Activated T-cell treated with anti-CD3 and anti-CD28 coated beads, Interleukin-2, amount 50 U/mL, for 72 hours (primary cell): ENCODE measurements at regions not wholly inside any gene's neighbourhood (a gene's known extent, or its start where the extent isn't known, plus 50 kb on each side); places are given as distances from the start of the nearest gene placed in this dataset.

Source experiments
- ATAC-seq, 2 donors: fragments of 150-1000 bp; cut with Tn5 transposase; replicated peaks in 1 of 2; 2 replicates each; pipeline ENCODE4 v1.10.0; 2021; ENCODE audit warnings: moderate library complexity in 2 of 2, mild to moderate bottlenecking in 1 of 2
- DNase-seq, 2 donors: peaks; one replicate each; pipeline ENCODE4 v3.0.0; 2021 to 2022; ENCODE audit warnings: mixed read lengths in 1 of 2
- H3K27ac Mint-ChIP-seq: one replicate; pipeline ENCODE4 v1.8.0; 2022; ENCODE audit warnings: mild to moderate bottlenecking, moderate library complexity, mixed read lengths
- H3K27me3 Mint-ChIP-seq: one replicate; pipeline ENCODE4 v1.8.0; 2022; ENCODE audit warnings: low read depth, mixed read lengths
- H3K36me3 Mint-ChIP-seq, 2 donors: one replicate each; pipeline ENCODE4 v1.8.0; 2022; ENCODE audit warnings: mixed read lengths in 2 of 2, mild to moderate bottlenecking in 1 of 2; ENCODE audit not compliant: insufficient read depth in 2 of 2
- H3K4me1 Mint-ChIP-seq: one replicate; pipeline ENCODE4 v1.8.0; 2022; ENCODE audit warnings: low read depth, mixed read lengths
- H3K4me3 Mint-ChIP-seq, 2 donors: one replicate each; pipeline ENCODE4 v1.8.0; 2022; ENCODE audit warnings: mild to moderate bottlenecking in 2 of 2, mixed read lengths in 2 of 2, moderate library complexity in 2 of 2
- H3K9me3 Mint-ChIP-seq, 2 donors: one replicate each; pipeline ENCODE4 v1.8.0; 2022; ENCODE audit warnings: mixed read lengths in 2 of 2

DNA sequence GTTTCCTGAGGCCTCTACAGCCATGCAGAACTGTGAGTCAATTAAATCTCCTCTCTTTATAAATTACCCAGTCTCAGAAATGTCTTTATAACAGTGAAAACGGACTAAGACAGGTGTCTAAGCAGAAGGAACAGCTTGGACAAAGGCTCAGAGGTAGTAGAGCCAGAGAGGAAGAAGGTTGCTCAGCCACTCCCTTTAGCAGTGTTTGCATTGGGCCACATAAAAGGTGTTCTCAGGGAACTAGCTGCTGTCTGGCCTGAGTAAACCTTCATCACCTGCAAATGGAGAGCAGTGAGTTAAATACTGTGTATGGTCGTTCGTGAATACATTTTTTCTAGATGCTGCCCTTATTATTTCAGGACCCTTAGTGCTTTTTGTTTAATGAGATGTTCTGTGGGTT lies 383.4 kb downstream of the EFNB2 start:
- no peaks in the 10 kb centered on the region for H3K4me1 Mint-ChIP-seq

DNA sequence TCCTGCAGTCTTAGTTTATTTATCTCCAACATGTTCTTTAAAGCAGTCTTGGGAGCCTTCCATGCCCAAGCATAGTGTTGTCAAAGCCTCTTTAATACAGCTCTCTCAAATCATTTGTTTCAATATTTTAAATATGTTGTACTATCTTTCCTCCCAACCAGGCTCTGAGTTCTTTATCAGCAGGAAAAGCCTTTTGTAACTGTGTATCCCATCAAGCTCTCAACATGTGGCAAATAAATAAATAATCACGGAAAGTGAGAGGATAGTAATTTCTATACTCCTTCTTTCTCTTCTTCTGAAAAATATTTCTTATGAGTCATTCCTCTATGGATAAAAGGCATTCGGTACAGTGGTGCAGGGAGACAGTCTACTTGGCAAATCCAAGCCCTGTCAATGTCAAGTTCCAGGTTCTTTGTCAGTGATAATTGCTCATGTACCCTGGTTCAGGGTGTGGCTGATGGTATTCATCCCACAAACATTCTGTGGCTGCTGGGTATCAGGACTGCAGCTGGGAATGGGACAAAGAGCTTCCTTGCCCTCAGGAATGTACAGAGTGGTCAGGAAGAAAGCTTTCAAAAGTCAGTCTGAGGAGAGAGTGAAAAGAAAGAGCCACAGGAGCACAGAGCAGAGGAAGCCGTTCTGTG lies 384.3 kb downstream of the EFNB2 start:
- Mint-ChIP-seq H3K27me3 (no peaks in the 10 kb centered on the region), H3K4me3 (no peak overlapping the region), H3K4me1 (no peaks in the 10 kb centered on the region), H3K36me3 (no peaks in the 10 kb centered on the region), H3K27ac (no peak overlapping the region), H3K9me3 (peaks cover 0 to 2% of the 10 kb centered on the region in 2 donors)
- no peak for DNase-seq
- no peak for ATAC-seq

More for the DNA sequence above, 383.4 kb downstream of the EFNB2 start:
- Mint-ChIP-seq H3K36me3 (no peaks in the 10 kb centered on the region), H3K4me3 (no peak overlapping the region), H3K27me3 (no peaks in the 10 kb centered on the region), H3K27ac (no peak overlapping the region), H3K9me3 (peaks cover 0 to 2% of the 10 kb centered on the region in 2 donors)
- DNase-seq (no peak), ATAC-seq (no peak)

DNA sequence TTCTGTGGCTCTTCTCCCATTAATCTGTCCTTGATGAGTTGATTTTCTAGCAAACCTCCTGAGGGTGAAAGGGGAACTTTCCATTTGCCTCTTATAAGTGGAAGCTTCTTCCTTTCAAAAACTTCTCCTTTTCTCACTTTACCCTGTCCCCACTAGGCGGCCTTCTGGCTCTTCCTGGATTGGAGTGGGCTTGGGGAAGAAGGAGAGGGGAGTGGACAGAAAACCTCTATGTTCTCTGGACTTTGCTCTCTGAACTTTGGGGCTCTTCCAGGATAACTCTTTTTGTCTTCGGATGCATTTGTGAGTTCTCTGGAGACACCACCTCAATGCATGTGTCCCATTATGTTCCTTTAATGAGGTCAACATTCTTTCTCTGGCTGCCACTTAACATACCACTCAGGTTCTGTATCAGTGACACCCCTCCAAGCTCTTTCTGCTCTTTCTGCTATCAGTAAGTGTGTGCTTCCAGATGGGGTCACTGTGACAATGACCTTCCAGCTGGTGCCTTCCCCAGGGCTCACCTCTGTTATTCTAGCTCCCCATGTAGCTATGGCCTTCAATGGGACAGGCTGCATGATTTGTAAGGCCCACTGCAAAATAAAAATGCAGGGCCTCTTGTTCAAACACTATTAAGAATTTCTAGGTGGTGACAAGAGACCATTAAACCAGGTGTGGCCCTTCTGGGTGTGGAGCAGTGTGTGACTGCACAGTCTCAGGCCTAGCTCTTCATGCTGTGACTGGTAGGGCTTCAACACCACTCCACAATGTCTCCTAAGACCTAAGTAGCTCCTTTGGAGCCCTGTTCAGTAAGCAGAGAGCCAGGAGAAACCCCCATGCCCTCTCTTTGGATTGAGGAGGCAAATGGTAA lies 389.2 kb downstream of the EFNB2 start:
- ATAC-seq, result no peak
- DNase-seq, result no peak
- Mint-ChIP-seq H3K4me1 (no peaks in the 10 kb centered on the region), H3K4me3 (no peak overlapping the region), H3K9me3 (no peaks in the 10 kb centered on the region), H3K27ac (no peak overlapping the region), H3K36me3 (no peaks in the 10 kb centered on the region), H3K27me3 (no peaks in the 10 kb centered on the region)

DNA sequence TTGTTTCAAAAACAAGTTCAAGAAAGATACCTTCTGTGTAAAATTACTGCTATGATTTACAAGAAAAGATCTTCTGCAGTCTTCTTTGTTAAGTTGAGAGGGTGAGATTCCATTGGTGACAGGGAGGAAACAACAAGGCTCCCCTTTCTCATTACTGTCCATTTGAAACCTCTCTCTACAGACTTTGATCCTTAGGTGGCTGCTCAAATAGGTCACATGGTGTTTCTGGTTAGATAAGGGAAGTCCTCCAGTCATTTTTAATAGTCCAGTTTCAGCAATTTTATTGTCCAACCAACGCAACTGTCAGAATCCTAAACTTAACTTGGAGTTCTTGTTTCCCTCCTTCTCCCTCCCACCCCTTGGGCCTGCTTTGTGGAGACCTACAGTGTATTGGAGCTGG lies 390.4 kb downstream of the EFNB2 start:
- H3K27ac Mint-ChIP-seq, result no peak overlapping the region
- no peak for ATAC-seq

DNA sequence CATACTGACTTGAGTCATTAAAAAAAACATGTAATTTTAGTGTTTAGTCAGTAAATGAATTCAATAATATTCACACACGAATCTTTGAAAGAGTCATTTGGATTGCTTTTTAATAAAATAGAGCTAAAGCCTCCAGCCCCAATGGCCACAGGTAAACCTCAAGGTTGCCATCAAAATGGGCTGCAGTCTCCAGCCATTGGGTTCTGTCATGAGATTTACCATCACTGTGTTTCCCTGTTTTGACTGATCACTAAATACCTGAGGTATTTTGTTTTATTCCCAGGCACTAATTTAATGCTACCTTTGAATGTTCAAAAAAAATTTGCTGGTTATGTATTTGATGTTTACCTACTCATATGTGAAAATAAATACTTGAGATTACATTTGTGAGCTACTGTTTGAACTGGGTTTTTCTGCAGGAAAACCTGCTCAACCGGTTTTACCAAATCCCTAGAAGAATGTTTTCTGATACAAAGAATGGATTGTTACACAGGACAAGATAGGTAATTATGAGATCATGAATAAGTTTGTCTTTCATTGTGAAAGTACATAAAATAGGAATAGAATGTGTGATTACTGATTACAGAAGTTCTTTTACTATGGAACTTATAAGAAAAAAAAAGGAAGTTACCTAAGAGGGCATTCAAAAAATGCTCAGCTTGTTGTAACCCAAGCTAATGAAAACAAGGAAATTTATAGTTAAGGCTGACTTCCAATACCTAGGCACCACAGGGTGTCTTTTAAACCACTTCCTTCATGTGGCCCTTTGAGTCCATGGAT lies 391.3 kb downstream of the EFNB2 start:
- DNase-seq (no peak), ATAC-seq (no peak)
- H3K4me3 Mint-ChIP-seq, result no peak overlapping the region
- no peaks in the 10 kb centered on the region for H3K9me3 Mint-ChIP-seq
- H3K4me1 Mint-ChIP-seq, result no peaks in the 10 kb centered on the region
- no peaks in the 10 kb centered on the region for H3K36me3 Mint-ChIP-seq
- no peak overlapping the region for H3K27ac Mint-ChIP-seq
- no peaks in the 10 kb centered on the region for H3K27me3 Mint-ChIP-seq

More for the DNA sequence above, 390.4 kb downstream of the EFNB2 start:
- Mint-ChIP-seq H3K4me1 (no peaks in the 10 kb centered on the region), H3K36me3 (no peaks in the 10 kb centered on the region), H3K27me3 (no peaks in the 10 kb centered on the region), H3K9me3 (no peaks in the 10 kb centered on the region), H3K4me3 (no peak overlapping the region)
- DNase-seq, result no peak

DNA sequence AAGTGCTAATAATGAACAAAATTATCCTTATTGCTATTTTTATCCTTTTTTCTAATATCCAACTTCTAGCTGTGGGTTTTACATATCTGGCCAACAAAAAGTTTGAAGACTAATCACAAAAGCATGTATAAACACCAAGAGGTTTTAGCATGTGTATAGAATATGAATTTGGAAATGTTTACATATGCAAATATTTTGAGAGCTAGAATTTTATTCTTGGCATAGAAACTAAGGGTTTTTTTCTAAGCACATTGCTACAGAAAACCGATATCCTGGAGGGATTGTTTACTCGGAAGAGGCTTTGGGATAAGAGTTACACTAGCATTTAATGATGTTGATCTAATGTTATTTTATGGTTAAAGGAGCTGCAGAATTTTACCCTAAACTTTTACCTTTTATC lies 392.1 kb downstream of the EFNB2 start:
- Mint-ChIP-seq H3K4me1 (no peaks in the 10 kb centered on the region), H3K27ac (no peak overlapping the region), H3K36me3 (no peaks in the 10 kb centered on the region), H3K9me3 (no peaks in the 10 kb centered on the region), H3K4me3 (no peak overlapping the region), H3K27me3 (no peaks in the 10 kb centered on the region)
- DNase-seq, result no peak
- no peak for ATAC-seq

DNA sequence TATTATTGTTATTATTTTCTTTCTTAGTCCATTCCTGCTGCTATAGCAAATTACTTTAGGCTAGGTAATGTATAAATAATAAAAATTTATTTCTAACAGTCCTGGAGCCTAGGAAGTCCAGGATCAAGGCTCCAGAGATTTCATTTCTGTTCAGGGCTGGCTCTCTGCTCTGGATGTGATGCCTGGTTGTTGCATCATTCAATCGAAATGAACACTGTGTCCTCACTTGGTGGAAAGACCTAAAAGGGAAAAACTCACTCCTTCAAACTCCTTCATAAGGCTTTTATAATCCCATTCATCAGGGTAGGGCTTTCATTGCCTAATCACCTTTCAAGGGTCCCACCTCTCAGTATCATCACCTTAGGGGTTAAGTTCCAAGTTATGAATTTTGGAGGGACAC lies 395.0 kb downstream of the EFNB2 start:
- Mint-ChIP-seq H3K27ac (no peak overlapping the region), H3K4me3 (no peak overlapping the region), H3K27me3 (no peaks in the 10 kb centered on the region), H3K36me3 (no peaks in the 10 kb centered on the region), H3K9me3 (no peaks in the 10 kb centered on the region), H3K4me1 (no peaks in the 10 kb centered on the region)
- no peak for DNase-seq
- no peak for ATAC-seq

DNA sequence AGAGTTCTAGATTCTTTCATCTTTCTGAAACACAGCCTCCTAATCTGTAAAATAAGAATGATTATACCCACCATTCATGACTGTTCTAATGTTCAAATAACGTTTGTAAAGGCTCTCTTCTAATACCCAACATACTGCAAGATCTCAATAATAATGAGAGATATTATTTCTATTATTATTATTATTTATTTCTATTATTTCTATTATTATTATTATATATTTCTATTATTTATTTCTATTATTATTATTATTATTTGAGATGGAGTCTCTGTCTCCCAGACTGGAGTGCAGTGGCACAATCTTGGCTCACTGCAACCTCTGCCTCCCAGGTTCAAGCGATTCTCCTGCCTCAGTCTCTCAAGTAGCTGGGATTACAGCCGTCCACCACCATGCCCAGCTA lies 395.5 kb downstream of the EFNB2 start:
- Mint-ChIP-seq H3K4me1 (no peaks in the 10 kb centered on the region), H3K36me3 (no peaks in the 10 kb centered on the region), H3K9me3 (no peaks in the 10 kb centered on the region), H3K27me3 (no peaks in the 10 kb centered on the region), H3K27ac (no peak overlapping the region), H3K4me3 (no peak overlapping the region)
- no peak for DNase-seq
- ATAC-seq, result no peak

DNA sequence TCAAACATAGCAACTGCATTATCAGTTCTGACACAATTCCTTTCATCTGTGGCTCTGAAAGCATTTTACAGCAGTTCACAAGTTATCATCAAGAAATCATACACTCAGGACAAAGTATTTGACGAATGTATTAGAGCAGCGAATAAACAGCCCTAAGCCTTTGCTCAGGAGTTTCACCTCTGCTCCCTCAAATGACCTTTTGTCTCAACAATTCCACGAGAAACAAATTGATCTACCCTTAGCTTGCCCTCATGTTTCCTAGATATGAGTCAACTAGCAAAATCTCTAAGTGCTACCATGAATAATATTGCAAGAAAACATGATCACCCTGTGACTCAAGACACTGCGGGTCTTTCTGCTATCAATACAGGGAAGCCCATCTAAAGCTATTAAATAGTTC lies 396.1 kb downstream of the EFNB2 start:
- peaks cover 0 to 3% of the 10 kb centered on the region in 2 donors for H3K9me3 Mint-ChIP-seq
- no peaks in the 10 kb centered on the region for H3K4me1 Mint-ChIP-seq
- no peak for ATAC-seq
- H3K27ac Mint-ChIP-seq, result no peak overlapping the region
- DNase-seq, result no peak
- no peaks in the 10 kb centered on the region for H3K27me3 Mint-ChIP-seq
- H3K36me3 Mint-ChIP-seq, result no peaks in the 10 kb centered on the region
- H3K4me3 Mint-ChIP-seq, result no peak overlapping the region

DNA sequence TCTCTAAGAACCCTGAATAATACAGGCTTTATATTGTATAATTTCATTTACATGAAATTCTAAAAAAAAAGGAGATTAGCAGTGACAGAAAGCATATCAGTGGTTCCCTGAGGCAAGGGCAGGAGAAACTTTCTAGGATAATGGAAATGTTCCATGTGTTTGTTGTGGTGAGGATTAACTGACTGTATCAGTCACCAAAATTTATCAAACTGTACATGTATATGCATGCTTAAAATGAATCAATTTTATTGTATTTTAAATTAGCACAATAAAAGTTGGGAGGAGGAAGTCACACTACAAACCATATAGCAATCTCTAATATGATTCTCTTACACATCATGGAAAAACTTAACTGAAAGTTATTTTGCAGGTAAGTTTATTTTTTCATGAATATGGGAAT lies 396.8 kb downstream of the EFNB2 start:
- Mint-ChIP-seq H3K4me3 (no peak overlapping the region), H3K36me3 (peaks cover 0 to 2% of the 10 kb centered on the region in 2 donors), H3K4me1 (no peaks in the 10 kb centered on the region), H3K27ac (no peak overlapping the region), H3K9me3 (peaks cover 3 to 8% of the 10 kb centered on the region in 2 donors), H3K27me3 (no peaks in the 10 kb centered on the region)
- DNase-seq (no peak), ATAC-seq (no peak)

DNA sequence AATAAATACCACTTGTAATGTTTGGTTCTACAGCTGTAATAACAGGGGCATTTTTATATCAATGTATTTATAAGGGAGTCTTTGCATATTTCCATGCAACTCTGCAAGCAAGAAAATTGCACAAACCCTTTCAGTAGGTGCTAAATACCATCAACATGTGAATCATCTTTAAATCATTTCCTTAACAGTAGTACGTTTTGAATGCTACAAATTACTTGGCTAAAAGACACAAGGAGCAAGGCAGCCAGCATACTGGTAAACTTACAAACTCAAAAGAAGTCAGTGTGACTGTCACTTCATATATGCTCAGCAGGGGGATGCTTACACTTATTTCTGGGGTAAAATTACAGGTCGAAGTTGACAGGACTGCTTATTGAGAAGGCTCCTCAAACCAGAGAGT lies 402.4 kb downstream of the EFNB2 start:
- Mint-ChIP-seq H3K36me3 (peaks cover 0 to 2% of the 10 kb centered on the region in 2 donors), H3K27ac (no peak overlapping the region)
- DNase-seq, result no peak

DNA sequence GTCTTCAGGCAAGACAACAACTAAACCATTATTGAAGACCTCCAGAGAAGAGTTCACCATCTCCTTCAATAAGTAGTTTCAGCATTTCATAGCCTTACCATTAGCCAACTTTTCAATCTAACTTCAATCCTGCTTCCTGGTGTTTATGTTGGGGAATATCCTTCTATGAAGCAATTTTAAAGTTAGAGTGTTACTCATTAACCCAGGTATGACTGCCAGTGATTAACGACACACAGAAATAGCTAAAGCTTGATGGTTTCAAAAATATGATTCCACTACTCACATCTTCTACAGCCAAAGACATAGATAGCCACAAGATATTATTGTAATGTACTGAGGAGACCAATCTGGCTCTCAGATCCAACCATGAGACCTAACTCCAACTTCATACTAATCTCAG lies 403.2 kb downstream of the EFNB2 start:
- H3K27ac Mint-ChIP-seq, result no peak overlapping the region
- no peaks in the 10 kb centered on the region for H3K27me3 Mint-ChIP-seq

More for the DNA sequence above, 402.4 kb downstream of the EFNB2 start:
- Mint-ChIP-seq H3K9me3 (peaks cover 11 to 17% of the 10 kb centered on the region in 2 donors), H3K27me3 (no peaks in the 10 kb centered on the region), H3K4me3 (no peak overlapping the region), H3K4me1 (no peaks in the 10 kb centered on the region)
- no peak for ATAC-seq

DNA sequence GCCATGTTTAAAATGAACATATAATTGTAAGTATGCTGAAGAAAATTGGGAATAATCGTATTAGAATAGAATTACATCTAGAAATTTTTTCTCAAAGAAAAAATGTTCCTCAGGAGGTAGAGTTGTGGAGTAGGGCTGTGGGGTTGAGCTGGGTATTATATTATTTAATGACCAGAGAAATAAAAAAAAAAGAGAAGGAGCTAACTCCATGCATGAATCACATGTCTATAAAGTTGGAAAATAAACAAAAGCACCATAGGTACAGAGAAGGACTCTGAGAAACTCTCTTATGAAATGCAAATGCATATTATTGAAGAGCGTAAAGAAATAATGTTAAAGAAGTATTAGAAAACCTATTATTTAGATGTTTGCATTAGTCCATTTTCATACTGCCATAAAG lies 405.5 kb downstream of the EFNB2 start:
- no peak for ATAC-seq
- H3K27ac Mint-ChIP-seq, result no peak overlapping the region
- H3K36me3 Mint-ChIP-seq, result peaks cover 0 to 2% of the 10 kb centered on the region in 2 donors
- H3K4me1 Mint-ChIP-seq, result no peaks in the 10 kb centered on the region
- H3K4me3 Mint-ChIP-seq, result no peak overlapping the region
- no peak for DNase-seq
- H3K9me3 Mint-ChIP-seq, result peaks cover 14 to 17% of the 10 kb centered on the region in 2 donors
- no peaks in the 10 kb centered on the region for H3K27me3 Mint-ChIP-seq

More for the DNA sequence above, 403.2 kb downstream of the EFNB2 start:
- Mint-ChIP-seq H3K36me3 (peaks cover 0 to 2% of the 10 kb centered on the region in 2 donors), H3K4me3 (no peak overlapping the region), H3K4me1 (no peaks in the 10 kb centered on the region), H3K9me3 (peaks cover 14 to 17% of the 10 kb centered on the region in 2 donors)
- no peak for ATAC-seq
- no peak for DNase-seq
